Keratinocyte (primary cell): ENCODE measurements at regions not wholly inside any gene's neighbourhood (a gene's known extent, or its start where the extent isn't known, plus 50 kb on each side); places are given as distances from the start of the nearest gene placed in this dataset.
"Not testable (repeated sequence)": the region's sequence is repeated elsewhere in the genome, so short reads cannot be mapped to it uniquely, and the experiment has no call there.

Experiments used
- DNase-seq: peaks from one replicate; pipeline ENCODE4 v3.0.0-alpha.2; 2011; ENCODE audit warnings: low read depth, missing footprints, low spot score
- FAIRE-seq: peaks from 2 replicates; lab custom pipeline; 2011; peaks lifted over from hg19 to GRCh38; lab: Jason Lieb, UNC
- H2AFZ ChIP-seq: 2 replicates; pipeline ENCODE4 v1.6.0; 2012; ENCODE audit warnings: low read length, control low read depth, inconsistent platforms; ENCODE audit not compliant: control insufficient read depth
- H3K27ac ChIP-seq: 2 replicates; pipeline ENCODE4 v1.5.1; 2011; ENCODE audit warnings: low read length; ENCODE audit not compliant: control insufficient read depth, insufficient read depth
- H3K27me3 ChIP-seq: 3 replicates; pipeline ENCODE4 v1.6.0; 2011; ENCODE audit warnings: low read length; ENCODE audit not compliant: control insufficient read depth, insufficient read depth; ENCODE audit errors: extremely low read depth
- H3K36me3 ChIP-seq, 2 experiments: 2 replicates in 1 of 2; 3 replicates in 1 of 2; pipeline ENCODE4 v1.5.1; 2011; ENCODE audit warnings: low read length in 2 of 2, mild to moderate bottlenecking in 1 of 2; ENCODE audit not compliant: control insufficient read depth in 2 of 2, insufficient read depth in 2 of 2; ENCODE audit errors: extremely low read depth in 1 of 2
- H3K4me1 ChIP-seq: 3 replicates; pipeline ENCODE4 v1.5.1; 2011; ENCODE audit warnings: low read length; ENCODE audit not compliant: control insufficient read depth, insufficient read depth; ENCODE audit errors: extremely low read depth
- H3K4me2 ChIP-seq: 3 replicates; pipeline ENCODE4 v1.6.0; 2011; ENCODE audit warnings: low read depth, low read length; ENCODE audit not compliant: control insufficient read depth, insufficient read depth; ENCODE audit errors: extremely low read depth
- H3K4me3 ChIP-seq, 3 experiments: fragments of 200-600 bp in 1 of 3; sonication (generic) in 1 of 3; 2 replicates in 2 of 3; 3 replicates in 1 of 3; pipeline ENCODE4 v1.5.1; 2011 to 2016; ENCODE audit warnings: low read length in 3 of 3, mild to moderate bottlenecking in 3 of 3, control low read depth in 2 of 3, inconsistent platforms in 1 of 3, low read depth in 1 of 3, mixed read lengths in 1 of 3, mixed run types in 1 of 3, moderate library complexity in 1 of 3; ENCODE audit not compliant: control insufficient read depth in 2 of 3, insufficient read depth in 2 of 3; ENCODE audit errors: extremely low read depth in 1 of 3
- H3K79me2 ChIP-seq: 2 replicates; pipeline ENCODE4 v1.6.0; 2012; ENCODE audit warnings: low read length; ENCODE audit not compliant: control insufficient read depth, insufficient read depth
- H3K9ac ChIP-seq: 3 replicates; pipeline ENCODE4 v1.6.0; 2011; ENCODE audit warnings: low read length; ENCODE audit not compliant: control insufficient read depth, insufficient read depth; ENCODE audit errors: extremely low read depth
- H3K9me1 ChIP-seq: 3 replicates; pipeline ENCODE4 v1.6.0; 2011; ENCODE audit warnings: low read length; ENCODE audit not compliant: control insufficient read depth, insufficient read depth; ENCODE audit errors: extremely low read depth
- H3K9me3 ChIP-seq: 2 replicates; pipeline ENCODE4 v1.5.1; 2012; ENCODE audit warnings: low read depth, low read length; ENCODE audit not compliant: control insufficient read depth
- H4K20me1 ChIP-seq: 3 replicates; pipeline ENCODE4 v1.6.0; 2011; ENCODE audit warnings: low read length; ENCODE audit not compliant: control insufficient read depth, insufficient read depth; ENCODE audit errors: extremely low read depth
- EZH2 ChIP-seq: IDR thresholded peaks from one replicate; pipeline ENCODE4 v1.6.1; 2012; ENCODE audit warnings: inconsistent platforms, mild to moderate bottlenecking, low read length, moderate library complexity
- dilution Hi-C: fragments of 300-500 bp; cut with MboI; formaldehyde crosslinking; loops from one replicate; pipeline ENCODE4 v1.7.0; 2020; ENCODE audit warnings: low sequenced_read_pairs; ENCODE audit not compliant: extremely low pct_ligation_motif_present
- TF ChIP-seq, protein P1 (sequence below), 3 experiments: IDR thresholded peaks in 1 of 3; conservative IDR thresholded peaks in 1 of 3; optimal IDR thresholded peaks in 1 of 3; 2 replicates in 2 of 3; 3 replicates in 1 of 3; pipeline versions ENCODE3 to v1.5.1; 2011; ENCODE audit warnings: low read length in 3 of 3, mild to moderate bottlenecking in 3 of 3, moderate library complexity in 2 of 3, control low read depth in 1 of 3, inconsistent platforms in 1 of 3; ENCODE audit not compliant: insufficient read depth in 2 of 3; ENCODE audit errors: extremely low read depth in 1 of 3

DNA sequence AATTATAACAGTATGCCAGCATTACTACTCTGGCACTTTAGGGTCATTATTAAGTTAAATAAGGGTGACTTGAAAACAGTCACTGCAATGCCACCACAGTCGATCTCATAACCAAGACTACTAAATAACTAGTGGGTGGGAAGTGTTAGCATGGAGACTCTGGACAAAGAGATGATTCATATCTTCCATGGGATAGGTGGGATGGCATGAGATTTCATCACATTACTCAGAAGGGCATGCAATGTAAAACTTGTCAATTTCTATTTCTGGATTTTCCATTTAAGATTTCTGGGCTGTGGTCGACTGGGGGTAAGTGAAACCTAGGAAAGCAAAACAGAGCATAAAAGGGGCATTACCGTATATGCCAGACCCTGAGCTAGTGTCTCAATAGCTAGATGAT is 538.9 kb upstream of the GRM7 start:
- dilution Hi-C loops, result no loop called here
- Histone ChIP-seq H3K9ac (no peak overlapping the region), H3K4me1 (no peaks in the 10 kb centered on the region), H3K36me3 (no peaks in the 10 kb centered on the region), H3K27me3 (no peaks in the 10 kb centered on the region), H3K27ac (no peak overlapping the region), H3K79me2 (no peaks in the 10 kb centered on the region), H3K4me3 (no peak overlapping the region), H3K9me3 (peaks cover 2% of the 10 kb centered on the region), H2AFZ (no peak overlapping the region), H3K9me1 (no peaks in the 10 kb centered on the region), H4K20me1 (no peaks in the 10 kb centered on the region), H3K4me2 (no peak overlapping the region)
- DNase-seq, result no peak
- TF ChIP-seq EZH2, result no peak
- TF ChIP-seq, protein P1, sequence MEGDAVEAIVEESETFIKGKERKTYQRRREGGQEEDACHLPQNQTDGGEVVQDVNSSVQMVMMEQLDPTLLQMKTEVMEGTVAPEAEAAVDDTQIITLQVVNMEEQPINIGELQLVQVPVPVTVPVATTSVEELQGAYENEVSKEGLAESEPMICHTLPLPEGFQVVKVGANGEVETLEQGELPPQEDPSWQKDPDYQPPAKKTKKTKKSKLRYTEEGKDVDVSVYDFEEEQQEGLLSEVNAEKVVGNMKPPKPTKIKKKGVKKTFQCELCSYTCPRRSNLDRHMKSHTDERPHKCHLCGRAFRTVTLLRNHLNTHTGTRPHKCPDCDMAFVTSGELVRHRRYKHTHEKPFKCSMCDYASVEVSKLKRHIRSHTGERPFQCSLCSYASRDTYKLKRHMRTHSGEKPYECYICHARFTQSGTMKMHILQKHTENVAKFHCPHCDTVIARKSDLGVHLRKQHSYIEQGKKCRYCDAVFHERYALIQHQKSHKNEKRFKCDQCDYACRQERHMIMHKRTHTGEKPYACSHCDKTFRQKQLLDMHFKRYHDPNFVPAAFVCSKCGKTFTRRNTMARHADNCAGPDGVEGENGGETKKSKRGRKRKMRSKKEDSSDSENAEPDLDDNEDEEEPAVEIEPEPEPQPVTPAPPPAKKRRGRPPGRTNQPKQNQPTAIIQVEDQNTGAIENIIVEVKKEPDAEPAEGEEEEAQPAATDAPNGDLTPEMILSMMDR (optimal IDR thresholded peaks at IDR 0.05 in 1 of 3, IDR thresholded peaks at IDR 0.05 in 1 of 3, conservative IDR thresholded peaks at IDR 0.05 in 1 of 3; ENCODE audit: extremely low read depth in 1 of 3, insufficient read depth in 2 of 3, low read length in 3 of 3), result no peak
- no peak for FAIRE-seq

DNA sequence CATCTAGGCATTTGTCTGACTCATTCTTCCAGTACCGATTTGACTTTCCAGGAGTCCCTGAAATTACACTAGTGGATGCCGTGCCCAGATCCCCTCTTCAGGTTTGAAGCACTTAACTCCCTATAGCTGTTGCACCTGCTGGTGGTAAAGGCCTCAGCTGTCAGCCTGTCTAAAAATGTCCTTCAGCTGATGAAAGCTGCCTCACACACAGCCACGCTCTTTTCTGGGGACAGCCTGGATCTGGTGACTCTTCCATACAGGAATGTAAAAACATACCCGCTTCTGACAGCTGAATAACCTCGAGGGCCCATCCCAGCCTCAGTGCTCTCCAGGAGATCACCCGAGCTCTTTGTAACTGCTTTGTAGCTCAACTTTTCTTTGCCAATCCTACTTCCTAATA is 534.1 kb upstream of the GRM7 start:
- Histone ChIP-seq H3K4me3 (no peak overlapping the region), H3K27ac (no peak overlapping the region), H3K9me3 (peaks cover 2% of the 10 kb centered on the region), H3K79me2 (no peaks in the 10 kb centered on the region), H2AFZ (no peak overlapping the region), H3K9me1 (no peaks in the 10 kb centered on the region), H3K36me3 (no peaks in the 10 kb centered on the region), H4K20me1 (no peaks in the 10 kb centered on the region), H3K4me1 (no peaks in the 10 kb centered on the region), H3K9ac (no peak overlapping the region), H3K27me3 (no peaks in the 10 kb centered on the region), H3K4me2 (no peak overlapping the region)
- TF ChIP-seq, protein P1 (optimal IDR thresholded peaks at IDR 0.05 in 1 of 3, IDR thresholded peaks at IDR 0.05 in 1 of 3, conservative IDR thresholded peaks at IDR 0.05 in 1 of 3; ENCODE audit: extremely low read depth in 1 of 3, insufficient read depth in 2 of 3, low read length in 3 of 3), result no peak
- TF ChIP-seq EZH2, result no peak
- FAIRE-seq (no peak), DNase-seq (no peak)
- dilution Hi-C loops, result no loop called here

DNA sequence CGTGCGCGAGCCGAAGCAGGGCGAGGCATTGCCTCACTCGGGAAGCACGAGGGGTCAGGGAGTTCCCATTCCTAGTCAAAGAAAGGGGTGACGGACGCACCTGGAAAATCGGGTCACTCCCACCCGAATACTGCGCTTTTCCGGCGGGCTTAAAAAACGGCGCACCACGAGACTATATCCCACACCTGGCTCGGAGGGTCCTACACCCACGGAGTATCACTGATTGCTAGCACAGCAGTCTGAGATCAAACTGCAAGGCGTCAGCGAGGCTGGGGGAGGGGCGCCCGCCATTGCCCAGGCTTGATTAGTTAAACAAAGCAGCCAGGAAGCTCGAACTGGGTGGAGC is 520.0 kb upstream of the GRM7 start:
- H3K79me2 ChIP-seq, H3K9ac ChIP-seq, H4K20me1 ChIP-seq, H2AFZ ChIP-seq, H3K4me3 ChIP-seq, H3K4me1 ChIP-seq, H3K4me2 ChIP-seq, H3K27ac ChIP-seq, H3K27me3 ChIP-seq, H3K9me3 ChIP-seq, dilution Hi-C loops, H3K9me1 ChIP-seq, FAIRE-seq, H3K36me3 ChIP-seq, DNase-seq: not testable (repeated sequence)
